ENCODE measurements at regions not wholly inside any gene's neighbourhood (a gene's known extent, or its start where the extent isn't known, plus 50 kb on each side); places are given as distances from the start of the nearest gene placed in this dataset.

DNA sequence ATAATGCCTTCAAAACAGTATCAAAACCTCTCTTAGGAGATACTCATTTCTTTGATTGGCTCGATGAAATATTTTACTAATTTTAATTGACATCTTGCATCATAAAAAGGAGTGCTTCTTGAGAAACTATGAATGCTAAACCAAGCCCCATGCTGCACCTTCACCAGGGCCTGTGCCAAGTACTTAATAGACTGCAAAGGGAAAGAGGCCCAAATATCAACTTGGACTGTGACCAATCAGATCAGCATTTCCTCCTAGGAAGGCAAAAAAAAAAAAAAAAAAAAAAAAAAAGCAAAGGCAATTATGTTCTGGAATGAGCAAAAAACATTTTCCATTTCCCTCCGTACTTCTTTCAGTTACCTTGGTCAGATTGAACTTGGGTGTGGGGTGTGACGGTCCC, 253.0 kb upstream of the SOX4 start:
- Histone ChIP-seq H2AFZ (ENCODE audit: insufficient read depth, low read depth, low read length, poor library complexity, severe bottlenecking) (no peak overlapping the region), H3K4me3 (ENCODE audit: control extremely low read depth in 1 of 5, extremely low read depth in 1 of 5, insufficient read depth in 1 of 5, low read depth in 2 of 5, low read length in 4 of 5) (no peak overlapping the region), H3K4me1 (ENCODE audit: control insufficient read depth in 2 of 2, insufficient read depth in 2 of 2, low read length in 2 of 2) (no peaks in the 10 kb centered on the region), H3K27ac (ENCODE audit: low read length in 2 of 2) (no peak overlapping the region), H3K79me2 (ENCODE audit: control insufficient read depth, insufficient read depth, low read length) (no peaks in the 10 kb centered on the region), H3K4me2 (replicated peaks; ENCODE audit: low read depth, low read length, poor library complexity, severe bottlenecking) (no peak overlapping the region), H3K9me3 (ENCODE audit: control extremely low read depth in 1 of 3, control insufficient read depth in 2 of 3, insufficient read depth in 1 of 3, low read length in 2 of 3) (peaks cover 0 to under 1% (median 0%) of the 10 kb centered on the region in 3 donors), H3K9ac (ENCODE audit: low read length) (no peak overlapping the region), H3K27me3 (replicated peaks in 1 of 4; ENCODE audit: control extremely low read depth in 1 of 4, control insufficient read depth in 3 of 4, insufficient read depth in 4 of 4, low read length in 3 of 4) (no peaks in the 10 kb centered on the region), H3K36me3 (replicated peaks in 1 of 2; ENCODE audit: control extremely low read depth in 1 of 2, control insufficient read depth in 1 of 2, extremely low read depth in 1 of 2, insufficient read depth in 2 of 2, low read length in 1 of 2) (no peaks in the 10 kb centered on the region), H4K20me1 (ENCODE audit: control insufficient read depth, insufficient read depth, low read length, poor library complexity, severe bottlenecking) (no peaks in the 10 kb centered on the region)
- Mint-ChIP-seq H3K9me3 (ENCODE audit: insufficient read depth) (peaks cover 8% of the 10 kb centered on the region), H3K4me1 (no peaks in the 10 kb centered on the region), H3K27me3 (no peaks in the 10 kb centered on the region), H3K4me3 (no peak overlapping the region), H3K27ac (no peak overlapping the region)
- DNase-seq (no peak), ATAC-seq (ENCODE audit: low read depth) (no peak)
- CTCF ChIA-PET = no interaction called here
- intact Hi-C loops (cut with micrococcal nuclease) = no loop called here
- POLR2A ChIA-PET = no interaction called here
- TF ChIP-seq EZH2 (IDR thresholded peaks at IDR 0.05; ENCODE audit: borderline replicate concordance, insufficient read depth, low read depth, low read length, poor library complexity, severe bottlenecking) = no peak
- TF ChIP-seq, protein P1, sequence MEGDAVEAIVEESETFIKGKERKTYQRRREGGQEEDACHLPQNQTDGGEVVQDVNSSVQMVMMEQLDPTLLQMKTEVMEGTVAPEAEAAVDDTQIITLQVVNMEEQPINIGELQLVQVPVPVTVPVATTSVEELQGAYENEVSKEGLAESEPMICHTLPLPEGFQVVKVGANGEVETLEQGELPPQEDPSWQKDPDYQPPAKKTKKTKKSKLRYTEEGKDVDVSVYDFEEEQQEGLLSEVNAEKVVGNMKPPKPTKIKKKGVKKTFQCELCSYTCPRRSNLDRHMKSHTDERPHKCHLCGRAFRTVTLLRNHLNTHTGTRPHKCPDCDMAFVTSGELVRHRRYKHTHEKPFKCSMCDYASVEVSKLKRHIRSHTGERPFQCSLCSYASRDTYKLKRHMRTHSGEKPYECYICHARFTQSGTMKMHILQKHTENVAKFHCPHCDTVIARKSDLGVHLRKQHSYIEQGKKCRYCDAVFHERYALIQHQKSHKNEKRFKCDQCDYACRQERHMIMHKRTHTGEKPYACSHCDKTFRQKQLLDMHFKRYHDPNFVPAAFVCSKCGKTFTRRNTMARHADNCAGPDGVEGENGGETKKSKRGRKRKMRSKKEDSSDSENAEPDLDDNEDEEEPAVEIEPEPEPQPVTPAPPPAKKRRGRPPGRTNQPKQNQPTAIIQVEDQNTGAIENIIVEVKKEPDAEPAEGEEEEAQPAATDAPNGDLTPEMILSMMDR (IDR thresholded peaks at IDR 0.05) = no peak
- WGBS (ENCODE audit: insufficient coverage) = no CpG with 5 or more reads among the region's 3 CpGs

DNA sequence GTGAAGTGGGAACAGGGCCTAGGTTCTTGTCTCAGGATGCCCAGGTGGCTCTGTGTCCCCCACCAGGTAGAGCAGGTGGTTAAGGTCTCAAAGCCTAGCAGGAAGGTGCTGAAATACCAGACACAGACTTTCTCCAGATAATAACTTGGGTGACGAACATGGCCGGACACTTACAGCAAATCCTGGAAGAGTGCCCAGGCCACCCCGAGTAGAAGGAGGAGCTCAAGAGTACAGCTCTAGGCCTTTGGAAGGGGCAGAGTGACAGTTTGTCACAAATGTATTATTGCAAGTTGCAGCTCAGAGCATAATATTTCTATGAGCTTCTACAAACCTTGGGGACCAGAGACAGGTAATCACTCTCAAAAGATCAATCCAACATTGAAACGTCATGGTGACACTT, 251.6 kb upstream of the SOX4 start:
- H3K27ac Mint-ChIP-seq = no peak overlapping the region
- H3K4me1 ChIP-seq (ENCODE audit: control insufficient read depth in 2 of 2, insufficient read depth in 2 of 2, low read length in 2 of 2) = no peaks in the 10 kb centered on the region
- H3K79me2 ChIP-seq (ENCODE audit: control insufficient read depth, insufficient read depth, low read length) = no peaks in the 10 kb centered on the region
- 94% methylated on average over 4 of the region's 4 CpGs for WGBS (ENCODE audit: insufficient coverage)
- no peaks in the 10 kb centered on the region for H3K36me3 ChIP-seq (replicated peaks in 1 of 2; ENCODE audit: control extremely low read depth in 1 of 2, control insufficient read depth in 1 of 2, extremely low read depth in 1 of 2, insufficient read depth in 2 of 2, low read length in 1 of 2)
- H3K27me3 ChIP-seq (replicated peaks in 1 of 4; ENCODE audit: control extremely low read depth in 1 of 4, control insufficient read depth in 3 of 4, insufficient read depth in 4 of 4, low read length in 3 of 4) = no peaks in the 10 kb centered on the region
- no peak overlapping the region for H3K27ac ChIP-seq (ENCODE audit: low read length in 2 of 2)
- intact Hi-C loops (cut with micrococcal nuclease) = no loop called here
- ChIA-PET POLR2A (no interaction called here), CTCF (no interaction called here)
- TF ChIP-seq, protein P1 (IDR thresholded peaks at IDR 0.05) = no peak
- no peak for TF ChIP-seq EZH2 (IDR thresholded peaks at IDR 0.05; ENCODE audit: borderline replicate concordance, insufficient read depth, low read depth, low read length, poor library complexity, severe bottlenecking)
- DNase-seq (no peak), ATAC-seq (ENCODE audit: low read depth) (no peak)
- peaks cover 4% of the 10 kb centered on the region for H3K9me3 Mint-ChIP-seq (ENCODE audit: insufficient read depth)
- H2AFZ ChIP-seq (ENCODE audit: insufficient read depth, low read depth, low read length, poor library complexity, severe bottlenecking) = no peak overlapping the region
- H3K4me2 ChIP-seq (replicated peaks; ENCODE audit: low read depth, low read length, poor library complexity, severe bottlenecking) = no peak overlapping the region
- no peaks in the 10 kb centered on the region for H3K4me1 Mint-ChIP-seq
- H3K4me3 ChIP-seq (ENCODE audit: control extremely low read depth in 1 of 5, extremely low read depth in 1 of 5, insufficient read depth in 1 of 5, low read depth in 2 of 5, low read length in 4 of 5) = no peak overlapping the region
- H3K9ac ChIP-seq (ENCODE audit: low read length) = no peak overlapping the region
- no peaks in the 10 kb centered on the region for H4K20me1 ChIP-seq (ENCODE audit: control insufficient read depth, insufficient read depth, low read length, poor library complexity, severe bottlenecking)
- H3K9me3 ChIP-seq (ENCODE audit: control extremely low read depth in 1 of 3, control insufficient read depth in 2 of 3, insufficient read depth in 1 of 3, low read length in 2 of 3) = peaks cover 0 to 2% (median 0%) of the 10 kb centered on the region in 3 donors
- H3K4me3 Mint-ChIP-seq = no peak overlapping the region
- H3K27me3 Mint-ChIP-seq = no peaks in the 10 kb centered on the region

Measured in B cell (primary cell).